Right lobe of liver (tissue), 4 donors: ENCODE measurements at regions not wholly inside any gene's neighbourhood (a gene's known extent, or its start where the extent isn't known, plus 50 kb on each side); places are given as distances from the start of the nearest gene placed in this dataset.

Experiments
- POLR2A ChIP-seq: fragments of 450-650 bp; IDR thresholded peaks from one replicate; pipeline ENCODE4 v1.6.1; 2017; ENCODE audit warnings: antibody characterized with exemption, mild to moderate bottlenecking
- TF ChIP-seq, protein P1 (sequence below), 4 donors: fragments of 200-600 bp in 3 of 4; fragments of 450-650 bp in 1 of 4; IDR thresholded peaks; one replicate each; pipeline versions ENCODE4 v1.5.1 to v1.8.0; 2016 to 2022; ENCODE audit warnings: antibody characterized with exemption in 4 of 4, mild to moderate bottlenecking in 2 of 4
- donor health status: DM: no; HTN: no; CAD: no.
- donor health status: DM: no; HTN: no; CAD: no.
- donor health status: DM: no; HTN: yes; CAD: no.

DNA sequence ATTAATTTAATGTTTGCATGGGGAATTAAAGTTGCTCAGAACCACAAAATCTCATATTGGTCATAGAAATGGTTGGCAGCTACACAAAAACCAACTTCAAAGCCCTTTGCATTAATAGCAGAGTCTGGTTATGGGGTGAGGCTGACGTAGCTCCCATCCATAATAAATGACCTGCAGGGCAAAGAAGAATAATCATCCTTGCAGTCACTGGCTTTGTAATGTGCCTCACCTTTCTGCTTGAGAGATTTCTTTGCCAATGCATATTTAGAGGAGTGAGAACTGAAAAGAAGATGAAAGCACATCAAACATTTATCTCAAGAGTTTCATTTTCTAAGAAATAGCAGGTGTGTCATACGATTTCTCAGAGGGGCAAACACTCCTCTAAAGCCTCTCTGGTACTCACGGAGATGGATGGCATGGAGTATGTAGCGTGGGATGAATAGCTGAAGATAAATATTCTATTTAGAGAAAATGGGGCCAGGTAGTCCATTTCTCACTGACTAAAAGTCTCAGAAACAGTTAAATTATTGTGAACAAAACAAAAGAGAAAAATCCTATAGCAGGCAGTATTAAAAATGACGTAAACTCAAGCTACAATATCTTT is 1491.9 kb downstream of the FAM181B start:
- TF ChIP-seq, protein P1, sequence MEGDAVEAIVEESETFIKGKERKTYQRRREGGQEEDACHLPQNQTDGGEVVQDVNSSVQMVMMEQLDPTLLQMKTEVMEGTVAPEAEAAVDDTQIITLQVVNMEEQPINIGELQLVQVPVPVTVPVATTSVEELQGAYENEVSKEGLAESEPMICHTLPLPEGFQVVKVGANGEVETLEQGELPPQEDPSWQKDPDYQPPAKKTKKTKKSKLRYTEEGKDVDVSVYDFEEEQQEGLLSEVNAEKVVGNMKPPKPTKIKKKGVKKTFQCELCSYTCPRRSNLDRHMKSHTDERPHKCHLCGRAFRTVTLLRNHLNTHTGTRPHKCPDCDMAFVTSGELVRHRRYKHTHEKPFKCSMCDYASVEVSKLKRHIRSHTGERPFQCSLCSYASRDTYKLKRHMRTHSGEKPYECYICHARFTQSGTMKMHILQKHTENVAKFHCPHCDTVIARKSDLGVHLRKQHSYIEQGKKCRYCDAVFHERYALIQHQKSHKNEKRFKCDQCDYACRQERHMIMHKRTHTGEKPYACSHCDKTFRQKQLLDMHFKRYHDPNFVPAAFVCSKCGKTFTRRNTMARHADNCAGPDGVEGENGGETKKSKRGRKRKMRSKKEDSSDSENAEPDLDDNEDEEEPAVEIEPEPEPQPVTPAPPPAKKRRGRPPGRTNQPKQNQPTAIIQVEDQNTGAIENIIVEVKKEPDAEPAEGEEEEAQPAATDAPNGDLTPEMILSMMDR (IDR thresholded peaks at IDR 0.05) = no peak
- TF ChIP-seq POLR2A = no peak
